ENCODE measurements at regions not wholly inside any gene's neighbourhood (a gene's known extent, or its start where the extent isn't known, plus 50 kb on each side); places are given as distances from the start of the nearest gene placed in this dataset.

- TF ChIP-seq ASH2L (IDR thresholded peaks at IDR 0.05; ENCODE audit: low read length) = no peak
- TF ChIP-seq CTCF (IDR thresholded peaks at IDR 0.05; ENCODE audit: control extremely low read depth in 1 of 3, insufficient read depth in 1 of 3, low read depth in 1 of 3, low read length in 3 of 3) = no peak
- TF ChIP-seq RBBP5 (IDR thresholded peaks at IDR 0.05; ENCODE audit: borderline replicate concordance, low read depth, low read length) = no peak
- no peak for TF ChIP-seq USF2 (IDR thresholded peaks at IDR 0.05; ENCODE audit: low read length)
- no peak for TF ChIP-seq POLR2AphosphoS5 (IDR thresholded peaks at IDR 0.05; ENCODE audit: low read depth, low read length)
- no peak for TF ChIP-seq YY1 (IDR thresholded peaks at IDR 0.05; ENCODE audit: low read depth, low read length)
- TF ChIP-seq HDAC2 (IDR thresholded peaks at IDR 0.05; ENCODE audit: borderline replicate concordance in 1 of 2, low read depth in 2 of 2, low read length in 2 of 2) = no peak
- TF ChIP-seq EP300 (IDR thresholded peaks at IDR 0.05; ENCODE audit: borderline replicate concordance in 1 of 2, low read depth in 2 of 2, low read length in 2 of 2) = no peak
Observed at GRCh38 chr18:39329496-39330275, 1764.1 kb upstream of the CELF4 start.

Data from H1 (cell line).